ENCODE measurements at regions not wholly inside any gene's neighbourhood (a gene's known extent, or its start where the extent isn't known, plus 50 kb on each side); places are given as distances from the start of the nearest gene placed in this dataset.

- H3K9me3 ChIP-seq = no peaks in the 10 kb centered on the region
- 91 to 94% methylated on average over 3 of the region's 3 CpGs for WGBS, 2 donors
- H3K4me3 ChIP-seq (replicated peaks in 1 of 3) = no peak overlapping the region
- no peak for TF ChIP-seq POLR2A (IDR thresholded peaks at IDR 0.05)
- TF ChIP-seq, protein P1, sequence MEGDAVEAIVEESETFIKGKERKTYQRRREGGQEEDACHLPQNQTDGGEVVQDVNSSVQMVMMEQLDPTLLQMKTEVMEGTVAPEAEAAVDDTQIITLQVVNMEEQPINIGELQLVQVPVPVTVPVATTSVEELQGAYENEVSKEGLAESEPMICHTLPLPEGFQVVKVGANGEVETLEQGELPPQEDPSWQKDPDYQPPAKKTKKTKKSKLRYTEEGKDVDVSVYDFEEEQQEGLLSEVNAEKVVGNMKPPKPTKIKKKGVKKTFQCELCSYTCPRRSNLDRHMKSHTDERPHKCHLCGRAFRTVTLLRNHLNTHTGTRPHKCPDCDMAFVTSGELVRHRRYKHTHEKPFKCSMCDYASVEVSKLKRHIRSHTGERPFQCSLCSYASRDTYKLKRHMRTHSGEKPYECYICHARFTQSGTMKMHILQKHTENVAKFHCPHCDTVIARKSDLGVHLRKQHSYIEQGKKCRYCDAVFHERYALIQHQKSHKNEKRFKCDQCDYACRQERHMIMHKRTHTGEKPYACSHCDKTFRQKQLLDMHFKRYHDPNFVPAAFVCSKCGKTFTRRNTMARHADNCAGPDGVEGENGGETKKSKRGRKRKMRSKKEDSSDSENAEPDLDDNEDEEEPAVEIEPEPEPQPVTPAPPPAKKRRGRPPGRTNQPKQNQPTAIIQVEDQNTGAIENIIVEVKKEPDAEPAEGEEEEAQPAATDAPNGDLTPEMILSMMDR (IDR thresholded peaks at IDR 0.05) = no peak
- H3K27ac ChIP-seq = no peak overlapping the region
- no peak for DNase-seq
- H3K4me1 ChIP-seq = peaks cover 0 to 5% of the 10 kb centered on the region in 2 donors
- H3K36me3 ChIP-seq = no peaks in the 10 kb centered on the region
- H3K27me3 ChIP-seq = no peaks in the 10 kb centered on the region
- intact Hi-C loops (cut with DNase I) = no loop called here
Observed at GRCh38 chr17:55843785-55844184, 92.9 kb downstream of the PCTP start.

GRCh38 chr17:55845385-55845784 lies 94.5 kb downstream of the PCTP start:
- H3K4me3 ChIP-seq (replicated peaks in 1 of 3) = no peak overlapping the region
- intact Hi-C loops (cut with DNase I) = no loop called here
- no peaks in the 10 kb centered on the region for H3K27me3 ChIP-seq
- H3K4me1 ChIP-seq = peaks cover 0 to 5% of the 10 kb centered on the region in 2 donors
- peak; percentile 38 to 51 for DNase-seq
- H3K36me3 ChIP-seq = no peaks in the 10 kb centered on the region
- TF ChIP-seq, protein P1 (IDR thresholded peaks at IDR 0.05) = peak in 3 of 6 experiments; percentile 34 to 63 (median 43)
- TF ChIP-seq POLR2A (IDR thresholded peaks at IDR 0.05) = no peak
- H3K27ac ChIP-seq = no peak overlapping the region
- no peaks in the 10 kb centered on the region for H3K9me3 ChIP-seq
- 2 to 3% methylated on average over 20 to 29 of the region's 32 CpGs for WGBS, 2 donors

GRCh38 chr17:55846745-55847144 lies 95.9 kb downstream of the PCTP start:
- no peak for DNase-seq
- intact Hi-C loops (cut with DNase I) = no loop called here
- no peak overlapping the region for H3K4me3 ChIP-seq (replicated peaks in 1 of 3)
- H3K4me1 ChIP-seq = peaks cover 0 to 5% of the 10 kb centered on the region in 2 donors
- no peaks in the 10 kb centered on the region for H3K36me3 ChIP-seq
- H3K9me3 ChIP-seq = no peaks in the 10 kb centered on the region
- no peaks in the 10 kb centered on the region for H3K27me3 ChIP-seq
- H3K27ac ChIP-seq = no peak overlapping the region
- TF ChIP-seq, protein P1 (IDR thresholded peaks at IDR 0.05) = no peak
- TF ChIP-seq POLR2A (IDR thresholded peaks at IDR 0.05) = no peak

DNA sequence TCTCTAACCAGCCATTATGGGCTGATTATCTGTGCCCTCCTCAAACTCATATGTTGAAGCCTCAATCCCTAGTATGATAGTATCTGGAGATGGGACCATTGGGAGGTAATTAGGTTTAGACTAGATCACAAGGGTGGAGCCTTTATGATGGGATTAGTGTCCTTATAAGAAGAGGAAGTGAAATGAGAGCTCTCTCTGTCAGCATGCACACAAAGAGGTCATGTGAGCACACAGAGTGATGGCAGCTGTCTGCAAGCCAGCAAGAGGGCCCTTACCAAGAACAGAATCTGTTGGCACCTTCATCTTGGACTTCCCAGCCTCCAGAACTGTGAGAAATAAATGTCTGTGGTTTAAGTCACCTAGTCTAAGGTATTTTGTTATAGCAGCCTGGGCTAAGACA lies 101.9 kb downstream of the PCTP start:
- TF ChIP-seq, protein P1 (IDR thresholded peaks at IDR 0.05) = no peak
- TF ChIP-seq POLR2A (IDR thresholded peaks at IDR 0.05) = no peak
- Histone ChIP-seq H3K9me3 (no peaks in the 10 kb centered on the region), H3K27ac (no peak overlapping the region), H3K27me3 (no peaks in the 10 kb centered on the region), H3K4me1 (no peaks in the 10 kb centered on the region), H3K36me3 (no peaks in the 10 kb centered on the region), H3K4me3 (replicated peaks in 1 of 3) (no peak overlapping the region)
- DNase-seq = no peak
- intact Hi-C loops (cut with DNase I) = no loop called here

- Histone ChIP-seq H3K36me3 (no peaks in the 10 kb centered on the region), H3K4me3 (replicated peaks in 1 of 3) (no peak overlapping the region), H3K27ac (no peak overlapping the region), H3K4me1 (no peaks in the 10 kb centered on the region), H3K27me3 (no peaks in the 10 kb centered on the region), H3K9me3 (no peaks in the 10 kb centered on the region)
- DNase-seq = no peak
- no peak for TF ChIP-seq POLR2A (IDR thresholded peaks at IDR 0.05)
- TF ChIP-seq, protein P1 (IDR thresholded peaks at IDR 0.05) = no peak
- intact Hi-C loops (cut with DNase I) = no loop called here
- 82 to 85% methylated on average over 2 of the region's 2 CpGs for WGBS, 2 donors
Observed at GRCh38 chr17:55859301-55859795, 108.5 kb downstream of the PCTP start.
